ENCODE measurements at regions not wholly inside any gene's neighbourhood (a gene's known extent, or its start where the extent isn't known, plus 50 kb on each side); places are given as distances from the start of the nearest gene placed in this dataset.

DNA sequence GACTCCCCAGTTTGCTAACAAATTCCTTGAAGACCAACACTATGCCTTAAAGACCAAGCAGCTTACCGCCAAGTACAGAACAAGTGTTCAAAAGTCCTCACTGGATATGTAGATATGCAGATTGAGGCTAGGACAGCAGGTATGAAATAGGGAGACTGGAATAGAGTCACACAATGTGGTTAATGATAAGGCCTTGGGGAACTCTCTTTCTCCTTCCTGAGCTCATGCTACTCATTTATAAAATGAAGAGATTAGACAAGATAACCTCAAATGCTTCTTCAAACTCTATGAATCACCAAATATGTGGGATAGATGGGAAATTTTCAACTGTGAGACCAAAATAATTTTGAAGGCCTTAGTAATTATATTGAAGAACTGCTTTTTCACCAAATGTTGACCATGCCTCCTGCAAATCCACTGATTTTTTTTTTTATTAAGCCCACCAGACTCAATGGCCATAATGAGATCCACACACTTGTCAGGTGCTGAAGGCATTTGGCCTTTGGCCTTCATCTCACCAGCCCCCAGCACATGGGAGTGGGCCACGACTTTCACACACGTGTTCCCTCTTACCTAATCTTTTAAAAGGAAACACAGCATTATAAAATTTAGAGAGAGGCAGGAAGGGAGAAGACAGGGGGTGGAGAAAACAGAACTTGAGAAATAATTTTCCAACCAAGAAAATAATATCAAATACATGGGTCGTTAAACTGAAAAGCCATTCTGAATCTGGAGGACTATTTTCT, 181.5 kb downstream of the EN1 start:
- no peak for DNase-seq (ENCODE audit: low spot score)

DNA sequence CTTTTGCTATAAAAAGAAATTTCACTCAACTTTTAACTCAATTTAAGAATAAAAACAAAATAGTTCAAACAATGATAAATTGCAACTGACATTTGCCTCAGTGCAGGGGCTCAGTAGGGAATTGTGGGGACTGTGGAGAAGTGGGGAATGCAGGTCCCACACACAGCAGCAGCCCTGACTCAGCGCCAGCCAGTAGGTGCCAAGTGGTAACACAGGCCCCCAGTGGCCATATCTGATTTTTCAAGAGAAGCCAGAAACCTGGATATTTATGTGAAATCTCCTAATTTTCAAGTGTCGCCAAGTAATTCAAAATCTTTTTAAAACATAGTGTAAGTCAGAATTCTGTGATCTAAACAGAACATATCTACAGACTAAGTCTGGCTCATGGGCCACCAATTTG, 186.3 kb downstream of the EN1 start:
- DNase-seq (ENCODE audit: low spot score) = no peak

DNA sequence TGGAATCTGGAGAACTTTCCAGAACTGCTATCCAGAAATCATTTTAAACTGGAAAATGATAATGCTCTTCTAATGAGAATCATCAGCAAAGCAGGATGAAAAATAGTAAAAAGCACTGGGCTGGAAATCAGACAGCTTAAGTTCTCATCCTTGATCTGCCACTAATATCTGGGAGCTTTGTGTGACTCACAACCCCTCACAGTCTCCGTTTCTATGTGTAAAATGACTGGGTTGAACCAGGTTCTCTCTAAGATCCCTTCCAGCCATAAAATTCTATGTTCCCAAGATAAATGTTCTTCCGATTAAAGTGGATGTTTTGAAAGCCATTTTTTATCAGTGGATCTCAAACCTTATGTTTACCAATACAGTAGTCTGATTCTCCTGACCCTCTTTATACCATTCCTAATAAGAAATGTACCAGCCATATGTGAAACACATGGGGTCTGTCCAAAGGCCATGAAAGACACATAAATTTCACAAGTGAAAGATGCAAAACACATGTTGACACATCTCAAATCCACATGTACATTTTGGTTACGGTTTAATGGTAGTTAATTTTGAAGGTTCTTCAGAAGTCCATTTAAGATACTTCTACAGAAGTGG, 188.8 kb downstream of the EN1 start:
- no peak for DNase-seq (ENCODE audit: low spot score)

DNA sequence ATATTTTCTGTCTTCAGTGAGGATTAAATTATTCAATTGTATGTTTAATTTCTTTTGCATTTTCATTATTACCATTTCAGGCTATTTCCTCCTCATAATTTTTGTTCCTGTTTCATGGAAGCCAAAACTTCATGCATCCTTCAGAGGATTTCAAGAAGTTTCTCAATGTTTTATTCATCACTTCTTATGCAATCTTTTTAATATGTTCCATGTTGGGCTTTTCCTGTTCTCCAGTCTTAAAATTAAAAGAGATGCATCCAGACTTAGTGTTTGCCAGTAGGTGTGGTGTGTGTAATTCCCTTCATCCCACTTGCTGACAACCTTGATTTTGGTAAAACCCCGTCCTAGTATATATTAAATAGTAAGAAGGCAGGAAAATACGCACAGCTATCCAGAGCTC, 190.0 kb downstream of the EN1 start:
- DNase-seq (ENCODE audit: low spot score) = no peak

DNA sequence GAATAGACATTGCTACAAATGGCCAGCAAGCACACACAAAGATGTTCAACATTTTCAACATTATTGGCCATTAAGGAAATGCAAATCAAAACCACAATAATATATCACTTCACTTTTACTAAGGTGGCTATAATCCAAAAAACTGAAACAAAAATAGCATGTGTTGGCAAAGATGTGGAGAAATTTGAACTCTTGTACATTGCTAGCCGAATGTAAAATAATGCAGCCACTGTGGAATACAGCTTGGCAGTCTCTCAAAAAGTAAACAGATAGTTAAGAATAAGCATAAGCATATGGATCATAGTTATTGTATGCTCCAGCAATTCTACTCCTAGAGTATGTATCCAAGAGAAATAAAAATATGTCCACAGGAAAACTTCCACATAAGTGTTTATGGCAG, 192.5 kb downstream of the EN1 start:
- DNase-seq (ENCODE audit: low spot score) = no peak

DNA sequence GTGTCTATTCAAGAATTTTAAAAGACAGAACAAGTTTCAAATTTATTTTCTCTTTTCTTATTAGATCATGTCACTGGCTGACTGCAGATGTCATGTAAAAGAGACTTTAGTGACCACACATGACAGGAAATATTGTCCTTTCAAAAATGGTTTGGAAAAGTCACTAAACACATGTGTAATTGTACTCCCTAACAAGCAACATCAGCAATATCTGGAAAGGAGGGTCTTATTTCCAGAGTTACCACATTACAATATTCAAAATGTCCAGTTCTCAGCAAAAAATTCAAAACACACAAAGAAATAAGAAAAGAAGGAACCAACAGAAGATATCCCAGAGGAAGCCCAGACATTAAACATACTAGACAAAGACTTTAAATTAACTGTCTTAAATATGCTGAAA, 197.1 kb downstream of the EN1 start:
- no peak for DNase-seq (ENCODE audit: low spot score)

DNA sequence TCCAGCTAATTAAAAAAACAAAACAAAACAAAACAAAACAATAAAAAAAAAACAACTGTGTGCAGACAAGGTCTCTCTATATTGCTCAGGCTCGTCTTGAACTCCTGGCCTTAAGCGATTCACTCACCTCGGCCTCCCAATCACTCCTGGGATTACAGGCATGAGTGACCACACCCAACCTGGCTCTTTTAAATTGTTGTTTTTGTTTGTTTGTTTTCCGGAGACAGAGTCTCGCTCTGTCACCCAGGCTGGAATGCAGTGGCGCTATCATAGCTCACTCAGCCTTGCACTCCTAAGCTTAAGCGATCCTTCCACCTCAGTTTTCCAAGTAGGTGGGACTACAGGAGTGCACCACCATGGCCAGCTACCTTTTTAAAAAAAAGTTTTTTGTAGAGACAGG, 201.6 kb downstream of the EN1 start:
- DNase-seq (ENCODE audit: low spot score) = no peak

DNA sequence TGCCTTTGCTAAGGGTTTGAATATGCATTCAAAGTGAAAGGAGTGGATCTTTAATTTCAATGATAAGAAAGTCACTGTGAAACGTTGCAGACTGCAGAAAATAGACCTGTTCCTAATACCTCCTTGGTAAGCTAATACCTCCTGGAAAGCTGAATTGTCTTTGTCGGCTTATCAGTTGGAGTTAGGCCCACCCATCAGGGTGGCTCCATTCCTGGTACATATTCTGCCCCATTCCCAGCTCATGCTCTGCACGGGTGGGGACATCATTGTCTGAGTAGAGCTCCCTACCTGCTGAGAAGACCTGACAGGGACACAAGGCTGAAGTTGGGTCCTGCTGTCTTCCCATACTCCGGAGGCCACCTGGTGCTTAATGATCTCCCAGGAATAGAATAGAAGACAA, 203.3 kb downstream of the EN1 start:
- no peak for DNase-seq (ENCODE audit: low spot score)

DNA sequence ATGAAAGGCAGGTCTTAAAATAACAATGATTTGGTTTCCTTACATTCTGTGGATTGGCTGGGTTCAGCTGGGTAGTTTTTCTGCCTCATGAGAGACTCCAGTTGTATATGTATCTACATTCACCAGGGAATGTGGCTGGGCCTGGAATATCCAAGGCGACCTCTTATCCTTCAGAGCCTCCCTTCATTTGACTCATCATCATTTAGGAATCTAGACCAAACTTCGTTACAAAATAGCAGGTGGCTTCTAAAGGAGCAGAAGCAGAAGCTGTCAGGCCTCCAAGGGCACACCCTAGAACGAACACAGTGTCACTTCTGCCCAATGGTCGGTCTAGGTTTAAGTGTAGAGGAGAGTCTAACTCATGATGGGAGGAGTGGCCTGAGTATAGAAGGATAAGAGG, 204.2 kb downstream of the EN1 start:
- DNase-seq (ENCODE audit: low spot score) = no peak

DNA sequence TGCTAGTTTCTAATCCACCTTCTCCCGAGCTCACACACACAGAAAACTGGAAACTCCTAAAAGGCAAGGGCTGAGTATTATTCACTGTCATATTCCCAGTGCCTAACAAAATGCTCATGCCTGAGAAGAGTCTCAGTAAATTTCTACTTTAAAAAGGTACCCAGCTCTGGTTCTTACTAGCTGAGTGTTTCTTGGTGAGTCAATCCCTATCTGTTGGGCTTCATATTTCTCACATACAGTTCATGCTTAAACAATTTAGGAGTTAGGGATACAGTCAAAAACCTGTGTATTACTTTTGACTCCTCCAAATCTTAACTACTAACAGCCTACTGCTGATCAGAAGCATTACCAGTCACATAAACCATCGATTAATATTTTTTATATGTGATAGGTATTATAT, 204.9 kb downstream of the EN1 start:
- DNase-seq (ENCODE audit: low spot score) = no peak

DNA sequence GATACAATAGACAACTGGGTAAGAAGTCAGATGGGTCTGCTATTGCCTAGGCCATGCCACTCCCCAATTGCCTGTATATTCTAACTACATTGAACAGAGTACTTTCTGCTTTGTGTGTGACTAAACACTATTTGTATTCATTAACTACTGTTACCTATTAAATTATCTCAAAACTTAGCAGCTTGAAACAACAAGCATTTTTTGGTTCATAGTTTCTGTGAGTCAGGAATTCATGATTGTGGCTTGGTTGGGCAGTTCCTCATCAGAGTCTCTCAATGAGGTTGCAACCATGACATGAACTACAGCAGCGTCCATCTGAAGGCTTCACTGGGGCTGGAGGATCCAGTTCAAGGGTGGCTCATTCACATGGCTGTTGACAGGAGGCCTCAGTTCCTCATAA, 205.7 kb downstream of the EN1 start:
- no peak for DNase-seq (ENCODE audit: low spot score)

DNA sequence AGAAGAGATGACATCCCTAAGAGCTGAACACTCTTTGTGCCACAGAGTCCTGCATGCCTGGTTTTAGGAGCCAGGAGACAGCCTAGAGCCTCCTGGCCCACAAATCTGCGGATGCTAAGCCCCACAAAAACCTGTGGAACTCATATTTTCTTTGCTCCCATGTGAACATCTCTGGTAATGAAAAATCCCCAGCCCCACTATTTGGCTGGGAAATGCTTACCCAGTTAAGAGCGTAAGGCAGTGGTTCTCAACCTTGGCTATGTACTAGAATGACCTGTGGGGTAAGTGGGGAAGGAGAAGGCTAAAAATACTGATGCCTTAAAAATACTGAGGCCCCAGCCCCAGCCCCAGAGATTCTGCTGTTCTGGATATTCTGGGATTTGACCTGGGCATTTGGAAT, 208.1 kb downstream of the EN1 start:
- no peak for DNase-seq (ENCODE audit: low spot score)

DNA sequence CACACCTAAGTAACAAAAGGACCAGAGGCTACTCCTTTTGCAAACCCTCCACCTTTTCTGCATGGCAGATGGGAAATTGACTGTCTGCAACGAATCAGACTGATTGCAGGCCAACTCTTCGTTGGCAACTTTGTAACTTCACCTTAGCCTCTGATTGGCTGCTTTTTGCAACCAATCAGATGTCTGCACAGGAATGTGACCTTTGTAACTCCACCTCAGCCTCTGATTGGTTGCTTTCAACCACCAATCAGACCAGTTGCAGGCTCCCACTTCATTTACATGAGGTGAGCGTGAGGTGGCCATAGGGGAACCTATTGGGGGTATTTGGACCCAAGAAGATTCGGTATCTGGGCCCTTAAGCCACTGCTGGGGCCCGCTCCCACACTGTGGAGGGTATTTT, 209.0 kb downstream of the EN1 start:
- peak; percentile 24 for DNase-seq (ENCODE audit: low spot score)

DNA sequence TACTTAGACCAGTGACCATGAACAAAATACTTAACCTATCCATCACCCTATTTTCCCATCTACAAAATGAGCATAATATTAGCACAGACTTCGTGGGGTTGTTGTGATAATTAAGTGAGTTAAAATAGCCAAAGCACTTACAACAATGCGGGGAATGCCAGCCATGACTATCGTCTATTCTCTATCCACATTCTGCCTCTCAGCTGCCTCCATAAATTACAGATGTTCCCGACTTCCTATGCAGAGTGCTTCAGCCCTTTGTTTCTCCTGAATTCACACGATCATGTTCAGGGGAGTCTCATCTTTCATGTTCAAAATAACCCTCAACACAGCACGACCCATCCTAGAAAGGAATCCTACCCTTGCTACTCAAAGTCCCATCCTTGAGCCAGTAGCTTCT, 211.6 kb downstream of the EN1 start:
- DNase-seq (ENCODE audit: low spot score) = no peak

DNA sequence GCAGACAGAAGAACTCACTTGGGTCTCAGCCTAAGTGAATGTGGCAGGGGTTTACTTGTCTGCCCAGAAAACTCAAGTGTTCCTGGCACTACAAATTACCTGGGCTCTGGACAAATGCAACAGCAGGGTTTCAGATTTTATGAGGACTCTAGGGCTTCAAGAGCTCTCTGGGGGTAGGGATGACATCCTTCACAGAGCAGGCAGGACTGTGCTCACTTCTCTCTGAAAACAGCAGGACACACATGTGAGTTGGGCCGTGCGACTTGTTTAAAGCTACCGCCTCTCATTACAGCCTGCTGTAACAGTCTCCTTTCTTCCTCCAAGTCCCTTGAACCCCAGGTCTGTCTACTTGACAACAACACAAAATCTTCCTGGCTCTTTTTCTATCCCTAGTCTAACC, 212.6 kb downstream of the EN1 start:
- no peak for DNase-seq (ENCODE audit: low spot score)

DNA sequence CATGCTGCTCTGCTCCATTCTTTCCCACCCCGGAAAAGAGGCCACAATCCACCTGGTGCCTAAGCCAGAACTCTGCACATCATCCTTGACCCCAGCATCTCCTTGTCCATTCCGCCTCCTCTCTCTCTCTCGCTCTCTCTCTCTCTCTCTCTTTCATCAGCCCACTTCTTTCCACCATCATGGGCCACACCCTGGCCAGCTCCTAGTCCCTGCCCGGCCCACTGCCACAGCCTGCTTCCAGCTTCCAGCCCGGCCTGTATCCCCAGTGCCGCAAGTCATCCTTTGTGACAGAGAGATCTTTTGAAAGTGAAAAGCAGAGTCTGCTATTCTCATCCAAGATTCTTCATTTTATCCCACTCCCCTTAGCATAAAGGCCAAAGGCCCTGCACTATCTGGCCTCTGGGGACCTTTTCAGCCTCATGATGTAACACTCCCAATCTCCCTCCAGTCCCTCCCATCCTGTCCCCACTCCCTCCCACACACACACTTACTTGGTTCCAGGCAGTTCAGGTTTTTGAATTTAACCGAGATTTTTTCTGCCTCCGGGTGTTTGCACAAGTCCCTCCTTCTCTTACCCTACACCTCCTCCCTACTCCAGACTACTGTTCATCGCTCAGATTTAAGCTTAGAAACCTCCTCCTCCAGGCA, 214.0 kb downstream of the EN1 start:
- DNase-seq (ENCODE audit: low spot score) = no peak

DNA sequence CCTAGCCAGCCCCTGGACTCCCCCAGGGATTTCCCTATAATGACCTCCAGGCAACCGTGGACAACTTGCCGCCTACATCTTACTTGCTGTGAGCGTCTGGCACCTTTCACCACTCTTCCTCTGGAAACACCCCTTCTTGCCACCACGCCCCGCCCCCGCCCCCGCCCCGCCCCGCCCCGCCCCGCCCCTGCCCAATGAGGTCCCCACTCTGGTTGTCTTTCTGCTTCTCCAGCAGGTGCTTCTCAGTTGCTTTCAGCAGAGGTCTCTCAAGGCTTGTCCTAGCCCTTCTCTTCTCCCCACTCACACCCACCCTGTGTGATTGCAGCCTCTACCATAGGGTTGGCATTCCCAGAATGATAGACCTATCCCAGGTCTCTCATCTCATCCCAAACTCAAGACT, 214.5 kb downstream of the EN1 start:
- DNase-seq (ENCODE audit: low spot score) = no peak

DNA sequence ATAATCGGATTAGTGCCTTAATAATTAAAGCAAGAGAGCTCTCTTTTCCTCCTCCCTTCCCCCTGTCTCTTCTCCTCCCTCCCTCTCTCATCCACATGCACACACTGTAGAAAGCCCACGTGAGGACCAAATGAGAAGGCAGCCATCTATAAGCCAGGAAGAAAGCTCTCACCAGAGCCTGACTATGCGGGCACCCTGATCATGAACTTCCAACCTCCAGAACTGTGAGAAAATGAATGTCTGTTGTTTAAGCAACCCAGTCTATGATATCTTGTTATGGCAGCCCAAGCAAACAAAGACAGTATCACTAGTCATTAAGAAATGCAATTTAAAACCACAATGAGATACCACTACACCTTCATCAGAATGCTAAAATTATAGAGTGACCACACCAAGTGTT, 220.3 kb downstream of the EN1 start:
- DNase-seq (ENCODE audit: low spot score) = no peak

DNA sequence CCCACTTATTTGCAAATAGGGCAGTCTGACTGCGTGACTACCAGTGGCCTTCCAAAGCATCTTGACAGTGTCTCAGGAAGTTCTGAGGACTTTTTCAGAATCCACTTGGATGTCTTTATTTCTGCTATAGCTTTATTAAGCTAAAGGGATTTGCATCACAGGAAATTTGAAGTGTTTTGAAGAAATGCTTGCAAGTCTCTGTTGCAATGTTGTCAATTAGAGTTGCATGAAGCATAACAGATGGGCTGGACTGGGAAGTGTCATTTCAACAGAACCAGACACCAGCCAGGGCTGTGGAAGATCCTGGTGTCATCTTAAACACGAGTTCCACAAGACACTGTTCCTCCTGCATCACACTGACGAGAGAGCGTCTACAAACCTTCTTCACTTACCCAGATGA, 224.5 kb downstream of the EN1 start:
- no peak for DNase-seq (ENCODE audit: low spot score)

DNA sequence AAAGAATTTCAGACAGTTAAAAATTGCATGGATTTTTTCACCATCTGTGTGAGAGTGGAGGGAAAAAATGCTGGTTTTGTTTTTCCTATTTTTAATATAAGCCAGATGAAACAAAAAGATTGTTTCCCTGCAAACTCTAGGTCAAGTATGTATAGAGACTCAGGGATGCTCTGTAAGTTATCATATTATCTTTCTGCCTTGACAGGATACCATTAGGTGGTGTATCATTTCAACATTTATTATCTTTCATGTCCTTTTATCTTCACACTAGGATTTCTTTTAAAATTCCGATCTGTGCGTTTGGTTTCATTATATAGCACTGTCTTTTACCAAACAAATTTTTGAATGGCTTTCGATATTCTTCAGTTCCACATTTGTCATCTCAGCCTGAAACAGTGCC, 225.3 kb downstream of the EN1 start:
- DNase-seq (ENCODE audit: low spot score) = no peak

DNA sequence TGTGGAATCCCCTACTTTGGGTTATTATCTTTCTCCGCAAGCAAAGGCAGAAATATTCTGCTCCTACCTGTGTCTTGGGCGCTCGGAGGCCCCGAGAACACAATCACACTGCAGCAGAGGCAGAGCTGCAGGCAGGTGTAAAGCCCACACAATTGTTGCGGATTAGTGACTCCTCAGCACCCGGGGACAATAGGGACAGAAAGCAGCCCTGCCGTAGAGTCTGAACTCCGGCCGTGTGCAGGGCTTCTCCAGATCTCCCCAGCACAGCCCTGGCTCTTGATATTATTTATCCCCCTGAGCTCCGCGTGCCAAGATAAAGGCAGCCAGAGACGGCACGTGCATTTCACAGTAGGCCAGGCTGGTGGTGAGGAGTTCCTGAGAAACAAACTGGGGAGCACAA, 229.2 kb downstream of the EN1 start:
- no peak for DNase-seq (ENCODE audit: low spot score)

DNA sequence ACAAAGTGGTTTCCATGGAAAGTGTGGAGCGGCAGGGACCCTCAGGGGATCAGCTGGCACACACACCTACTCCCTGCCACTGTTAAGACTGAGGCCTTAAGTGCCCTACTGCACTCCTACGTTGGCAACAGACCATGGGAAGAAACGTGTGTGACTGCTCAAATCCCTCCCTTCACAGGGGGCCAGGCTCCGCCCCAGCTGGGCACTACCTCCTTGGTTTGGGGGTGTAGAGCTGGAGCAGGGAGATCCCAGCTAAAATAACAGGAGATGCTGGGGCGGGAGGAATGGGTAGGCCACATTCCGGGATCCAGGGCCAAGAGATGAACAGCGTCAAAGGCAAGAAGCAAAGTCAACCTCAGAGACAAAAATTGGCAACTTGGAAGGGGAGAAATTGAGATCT, 231.0 kb downstream of the EN1 start:
- no peak for DNase-seq (ENCODE audit: low spot score)

DNA sequence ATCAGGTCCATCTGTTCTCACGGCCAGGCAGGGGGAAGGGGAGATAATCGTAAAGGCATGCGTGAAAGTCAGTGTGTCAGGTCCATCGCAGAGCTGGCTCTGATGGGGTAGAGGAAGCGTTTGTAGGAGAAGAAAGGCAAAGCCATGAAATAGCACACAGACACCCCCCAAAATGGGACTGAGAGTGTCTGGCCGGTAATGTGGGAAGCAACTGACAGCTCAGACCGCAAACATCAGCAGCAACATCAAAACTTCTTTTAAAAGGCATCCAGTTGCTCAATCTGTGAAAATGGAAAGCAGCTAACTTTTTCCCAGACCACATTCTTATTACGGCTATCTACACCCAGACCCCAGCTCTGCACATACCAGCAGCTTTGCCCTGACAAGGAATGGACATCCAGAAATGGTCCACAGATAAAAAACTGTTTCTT, 232.6 kb downstream of the EN1 start:
- DNase-seq (ENCODE audit: low spot score) = no peak

DNA sequence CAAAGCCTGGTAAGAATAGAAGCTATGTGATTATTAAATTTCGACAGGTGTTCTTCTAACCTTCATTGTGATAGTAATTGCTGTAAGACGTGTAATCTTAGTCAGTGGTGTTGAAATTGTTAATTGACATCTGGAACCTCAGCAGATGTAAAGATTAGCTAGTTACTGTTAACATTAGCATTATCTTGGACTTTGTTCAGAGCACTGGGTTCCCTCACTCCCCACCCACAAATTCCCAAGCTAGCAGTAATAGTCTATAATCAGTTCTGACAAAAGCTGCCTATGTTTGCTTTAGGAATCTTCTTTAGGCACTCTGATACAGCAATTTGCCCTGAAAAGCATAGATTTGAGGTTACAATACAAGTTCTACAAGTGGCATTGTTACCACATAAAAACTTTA, 233.7 kb downstream of the EN1 start:
- DNase-seq (ENCODE audit: low spot score) = no peak

Measured in NAMALWA (cell line).